ENCODE measurements at regions not wholly inside any gene's neighbourhood (a gene's known extent, or its start where the extent isn't known, plus 50 kb on each side); places are given as distances from the start of the nearest gene placed in this dataset.

DNA sequence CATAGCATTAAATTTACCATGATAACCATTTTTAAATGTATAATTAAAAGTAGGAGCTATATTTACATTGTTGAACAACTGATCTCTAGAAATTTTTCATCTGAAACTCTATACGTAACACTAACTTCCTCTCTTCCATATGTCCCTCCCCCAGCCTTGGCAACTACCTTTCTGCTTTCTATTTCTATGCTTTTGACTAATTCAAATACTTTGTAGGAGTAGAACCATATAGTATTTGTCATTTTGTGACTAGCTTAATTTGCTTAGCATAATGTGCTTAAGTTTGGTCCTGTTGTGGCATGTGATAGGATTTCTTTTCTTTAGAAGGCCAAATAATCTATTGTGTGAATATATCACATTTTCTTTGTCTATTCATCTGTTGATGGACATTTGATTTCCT, 225.3 kb upstream of the POT1 start:
- TF ChIP-seq, protein P1, sequence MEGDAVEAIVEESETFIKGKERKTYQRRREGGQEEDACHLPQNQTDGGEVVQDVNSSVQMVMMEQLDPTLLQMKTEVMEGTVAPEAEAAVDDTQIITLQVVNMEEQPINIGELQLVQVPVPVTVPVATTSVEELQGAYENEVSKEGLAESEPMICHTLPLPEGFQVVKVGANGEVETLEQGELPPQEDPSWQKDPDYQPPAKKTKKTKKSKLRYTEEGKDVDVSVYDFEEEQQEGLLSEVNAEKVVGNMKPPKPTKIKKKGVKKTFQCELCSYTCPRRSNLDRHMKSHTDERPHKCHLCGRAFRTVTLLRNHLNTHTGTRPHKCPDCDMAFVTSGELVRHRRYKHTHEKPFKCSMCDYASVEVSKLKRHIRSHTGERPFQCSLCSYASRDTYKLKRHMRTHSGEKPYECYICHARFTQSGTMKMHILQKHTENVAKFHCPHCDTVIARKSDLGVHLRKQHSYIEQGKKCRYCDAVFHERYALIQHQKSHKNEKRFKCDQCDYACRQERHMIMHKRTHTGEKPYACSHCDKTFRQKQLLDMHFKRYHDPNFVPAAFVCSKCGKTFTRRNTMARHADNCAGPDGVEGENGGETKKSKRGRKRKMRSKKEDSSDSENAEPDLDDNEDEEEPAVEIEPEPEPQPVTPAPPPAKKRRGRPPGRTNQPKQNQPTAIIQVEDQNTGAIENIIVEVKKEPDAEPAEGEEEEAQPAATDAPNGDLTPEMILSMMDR (IDR thresholded peaks at IDR 0.05; ENCODE audit: insufficient read depth, low read depth, low read length): no peak
- no peak for TF ChIP-seq EZH2 (IDR thresholded peaks at IDR 0.05; ENCODE audit: insufficient read depth, low read length)

Measured in astrocyte (in vitro differentiated cells and primary cell).